ENCODE measurements at regions not wholly inside any gene's neighbourhood (a gene's known extent, or its start where the extent isn't known, plus 50 kb on each side); places are given as distances from the start of the nearest gene placed in this dataset.

DNA sequence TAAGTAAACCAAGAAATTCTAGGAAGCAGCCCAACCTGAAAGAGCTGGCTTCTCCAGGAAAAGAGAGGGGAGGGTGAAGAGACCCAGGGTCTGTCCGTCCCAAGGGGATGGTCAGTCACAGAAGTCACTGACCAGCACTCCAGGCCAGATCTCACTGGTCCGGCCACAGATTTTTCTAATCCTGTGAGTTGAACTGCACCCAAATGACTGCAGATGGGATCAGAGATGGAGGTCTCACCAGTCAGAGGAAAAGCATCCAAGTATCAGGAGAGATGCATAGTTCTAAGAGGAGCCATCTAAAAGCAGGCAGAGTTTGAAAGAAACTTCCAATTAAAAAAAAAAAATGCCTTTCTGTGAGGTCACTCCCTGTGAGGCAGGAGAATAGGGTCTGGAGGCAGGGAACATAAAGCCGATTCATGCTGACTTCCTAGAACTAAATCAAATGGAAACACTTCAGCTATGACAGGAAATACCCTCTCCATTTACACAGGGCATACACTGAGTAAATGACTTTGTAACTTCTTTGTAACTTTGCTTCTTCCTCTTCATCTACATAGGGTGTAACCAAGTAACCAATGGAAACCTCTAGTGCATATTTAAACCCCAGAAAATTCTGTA is 144.5 kb downstream of the CCDC34 start (continued):
- TF ChIP-seq, protein P1, sequence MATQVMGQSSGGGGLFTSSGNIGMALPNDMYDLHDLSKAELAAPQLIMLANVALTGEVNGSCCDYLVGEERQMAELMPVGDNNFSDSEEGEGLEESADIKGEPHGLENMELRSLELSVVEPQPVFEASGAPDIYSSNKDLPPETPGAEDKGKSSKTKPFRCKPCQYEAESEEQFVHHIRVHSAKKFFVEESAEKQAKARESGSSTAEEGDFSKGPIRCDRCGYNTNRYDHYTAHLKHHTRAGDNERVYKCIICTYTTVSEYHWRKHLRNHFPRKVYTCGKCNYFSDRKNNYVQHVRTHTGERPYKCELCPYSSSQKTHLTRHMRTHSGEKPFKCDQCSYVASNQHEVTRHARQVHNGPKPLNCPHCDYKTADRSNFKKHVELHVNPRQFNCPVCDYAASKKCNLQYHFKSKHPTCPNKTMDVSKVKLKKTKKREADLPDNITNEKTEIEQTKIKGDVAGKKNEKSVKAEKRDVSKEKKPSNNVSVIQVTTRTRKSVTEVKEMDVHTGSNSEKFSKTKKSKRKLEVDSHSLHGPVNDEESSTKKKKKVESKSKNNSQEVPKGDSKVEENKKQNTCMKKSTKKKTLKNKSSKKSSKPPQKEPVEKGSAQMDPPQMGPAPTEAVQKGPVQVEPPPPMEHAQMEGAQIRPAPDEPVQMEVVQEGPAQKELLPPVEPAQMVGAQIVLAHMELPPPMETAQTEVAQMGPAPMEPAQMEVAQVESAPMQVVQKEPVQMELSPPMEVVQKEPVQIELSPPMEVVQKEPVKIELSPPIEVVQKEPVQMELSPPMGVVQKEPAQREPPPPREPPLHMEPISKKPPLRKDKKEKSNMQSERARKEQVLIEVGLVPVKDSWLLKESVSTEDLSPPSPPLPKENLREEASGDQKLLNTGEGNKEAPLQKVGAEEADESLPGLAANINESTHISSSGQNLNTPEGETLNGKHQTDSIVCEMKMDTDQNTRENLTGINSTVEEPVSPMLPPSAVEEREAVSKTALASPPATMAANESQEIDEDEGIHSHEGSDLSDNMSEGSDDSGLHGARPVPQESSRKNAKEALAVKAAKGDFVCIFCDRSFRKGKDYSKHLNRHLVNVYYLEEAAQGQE (IDR thresholded peaks at IDR 0.05), result no peak
- TF ChIP-seq, protein P2, sequence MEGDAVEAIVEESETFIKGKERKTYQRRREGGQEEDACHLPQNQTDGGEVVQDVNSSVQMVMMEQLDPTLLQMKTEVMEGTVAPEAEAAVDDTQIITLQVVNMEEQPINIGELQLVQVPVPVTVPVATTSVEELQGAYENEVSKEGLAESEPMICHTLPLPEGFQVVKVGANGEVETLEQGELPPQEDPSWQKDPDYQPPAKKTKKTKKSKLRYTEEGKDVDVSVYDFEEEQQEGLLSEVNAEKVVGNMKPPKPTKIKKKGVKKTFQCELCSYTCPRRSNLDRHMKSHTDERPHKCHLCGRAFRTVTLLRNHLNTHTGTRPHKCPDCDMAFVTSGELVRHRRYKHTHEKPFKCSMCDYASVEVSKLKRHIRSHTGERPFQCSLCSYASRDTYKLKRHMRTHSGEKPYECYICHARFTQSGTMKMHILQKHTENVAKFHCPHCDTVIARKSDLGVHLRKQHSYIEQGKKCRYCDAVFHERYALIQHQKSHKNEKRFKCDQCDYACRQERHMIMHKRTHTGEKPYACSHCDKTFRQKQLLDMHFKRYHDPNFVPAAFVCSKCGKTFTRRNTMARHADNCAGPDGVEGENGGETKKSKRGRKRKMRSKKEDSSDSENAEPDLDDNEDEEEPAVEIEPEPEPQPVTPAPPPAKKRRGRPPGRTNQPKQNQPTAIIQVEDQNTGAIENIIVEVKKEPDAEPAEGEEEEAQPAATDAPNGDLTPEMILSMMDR (IDR thresholded peaks at IDR 0.05; ENCODE audit: low read depth, low read length, missing input control), result no peak
- TF ChIP-seq JUND (IDR thresholded peaks at IDR 0.05), result no peak

DNA sequence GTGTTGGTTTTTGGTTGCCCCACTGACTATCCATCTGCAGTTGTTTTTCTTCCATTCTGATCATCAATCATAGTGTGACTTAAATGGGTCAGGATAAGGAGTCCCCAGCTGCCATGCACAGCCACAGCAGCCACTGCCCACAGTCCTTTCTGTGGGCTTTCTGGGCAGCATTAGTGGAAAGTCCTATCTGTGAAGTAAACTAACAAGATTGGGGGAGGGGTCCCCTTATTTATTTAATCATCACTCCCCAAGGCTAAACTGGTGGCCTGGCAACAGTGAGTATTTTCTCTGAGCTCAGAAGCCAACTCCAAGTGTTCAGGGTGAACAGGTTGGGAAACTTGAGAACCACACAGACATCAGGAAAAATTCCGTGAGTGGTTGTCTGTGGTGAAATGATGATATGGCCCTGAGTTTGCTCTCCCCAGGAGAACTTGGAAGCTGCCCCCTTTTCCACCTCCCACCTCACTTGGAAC is 145.0 kb downstream of the CCDC34 start:
- no peak for DNase-seq (ENCODE audit: low spot score)
- no peaks in the 10 kb centered on the region for H3K36me3 ChIP-seq (ENCODE audit: control insufficient read depth in 4 of 4, insufficient read depth in 3 of 4, low read depth in 1 of 4, low read length in 3 of 4)
- no peak overlapping the region for H3K4me3 ChIP-seq (ENCODE audit: low read depth in 1 of 3, low read length in 3 of 3)
- H3K9ac ChIP-seq (ENCODE audit: low read depth in 1 of 2, low read length in 2 of 2), result no peak overlapping the region
- H3K9me3 ChIP-seq (ENCODE audit: control insufficient read depth in 4 of 4, low read length in 3 of 4), result no peaks in the 10 kb centered on the region
- H3K27me3 ChIP-seq (ENCODE audit: control insufficient read depth in 4 of 4, insufficient read depth in 4 of 4, low read length in 3 of 4), result no peaks in the 10 kb centered on the region
- WGBS, result 96% methylated on average over 1 of the region's 1 CpG
- H3K27ac ChIP-seq (ENCODE audit: low read depth in 1 of 2, low read length in 2 of 2), result no peak overlapping the region
- TF ChIP-seq RXRA (IDR thresholded peaks at IDR 0.05), result no peak
- TF ChIP-seq HNF4A (conservative IDR thresholded peaks at IDR 0.05), result no peak
- TF ChIP-seq TAF1 (conservative IDR thresholded peaks at IDR 0.05), result no peak
- no peak for TF ChIP-seq RAD21 (IDR thresholded peaks at IDR 0.05)
- TF ChIP-seq FOXA2 (IDR thresholded peaks at IDR 0.05), result no peak
- peaks cover 0 to 3% (median 0%) of the 10 kb centered on the region in 4 donors for H3K4me1 ChIP-seq (ENCODE audit: control insufficient read depth in 4 of 4, insufficient read depth in 4 of 4, low read length in 3 of 4)

DNA sequence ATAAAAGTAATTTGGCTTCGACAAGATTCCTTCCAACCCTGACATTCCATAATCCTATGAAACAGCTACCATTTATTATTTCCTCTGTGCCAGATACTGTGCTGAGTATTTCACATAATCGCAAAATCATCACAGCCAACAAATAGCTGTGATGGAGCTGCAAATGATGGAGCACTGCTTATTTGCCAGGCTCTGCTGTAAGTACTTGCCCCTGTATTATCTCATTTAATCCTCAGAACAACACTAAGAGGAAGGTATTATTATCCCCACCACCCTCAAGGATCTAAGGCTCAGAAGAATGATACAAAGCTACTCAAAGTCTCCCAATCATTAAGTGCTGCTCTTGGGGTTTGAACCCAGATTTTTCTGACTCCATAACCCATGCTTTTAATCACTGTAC is 145.5 kb downstream of the CCDC34 start:
- no peaks in the 10 kb centered on the region for H3K27me3 ChIP-seq (ENCODE audit: control insufficient read depth in 4 of 4, insufficient read depth in 4 of 4, low read length in 3 of 4)
- H3K27ac ChIP-seq (ENCODE audit: low read depth in 1 of 2, low read length in 2 of 2), result no peak overlapping the region
- H3K36me3 ChIP-seq (ENCODE audit: control insufficient read depth in 4 of 4, insufficient read depth in 3 of 4, low read depth in 1 of 4, low read length in 3 of 4), result no peaks in the 10 kb centered on the region
- H3K9me3 ChIP-seq (ENCODE audit: control insufficient read depth in 4 of 4, low read length in 3 of 4), result no peaks in the 10 kb centered on the region
- no peak for TF ChIP-seq YY1 (IDR thresholded peaks at IDR 0.05)
- no peak for TF ChIP-seq SP1 (IDR thresholded peaks at IDR 0.05)
- TF ChIP-seq RXRA (IDR thresholded peaks at IDR 0.05), result no peak
- TF ChIP-seq EGR1 (IDR thresholded peaks at IDR 0.05; ENCODE audit: low read depth in 2 of 2), result no peak
- TF ChIP-seq, protein P3, sequence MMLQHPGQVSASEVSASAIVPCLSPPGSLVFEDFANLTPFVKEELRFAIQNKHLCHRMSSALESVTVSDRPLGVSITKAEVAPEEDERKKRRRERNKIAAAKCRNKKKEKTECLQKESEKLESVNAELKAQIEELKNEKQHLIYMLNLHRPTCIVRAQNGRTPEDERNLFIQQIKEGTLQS (IDR thresholded peaks at IDR 0.05), result no peak
- no peak for TF ChIP-seq GABPA (IDR thresholded peaks at IDR 0.05 in 1 of 2, conservative IDR thresholded peaks at IDR 0.05 in 1 of 2)
- TF ChIP-seq JUND (IDR thresholded peaks at IDR 0.05), result no peak
- no peak for TF ChIP-seq FOXA1 (IDR thresholded peaks at IDR 0.05)
- TF ChIP-seq, protein P4, sequence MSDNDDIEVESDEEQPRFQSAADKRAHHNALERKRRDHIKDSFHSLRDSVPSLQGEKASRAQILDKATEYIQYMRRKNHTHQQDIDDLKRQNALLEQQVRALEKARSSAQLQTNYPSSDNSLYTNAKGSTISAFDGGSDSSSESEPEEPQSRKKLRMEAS (IDR thresholded peaks at IDR 0.05), result no peak
- no peak for TF ChIP-seq HNF4A (conservative IDR thresholded peaks at IDR 0.05)
- TF ChIP-seq, protein P1 (IDR thresholded peaks at IDR 0.05), result no peak
- TF ChIP-seq FOXA2 (IDR thresholded peaks at IDR 0.05), result no peak
- TF ChIP-seq NR2F2 (IDR thresholded peaks at IDR 0.05), result no peak
- TF ChIP-seq, protein P2 (IDR thresholded peaks at IDR 0.05; ENCODE audit: low read depth, low read length, missing input control), result no peak
- H3K4me1 ChIP-seq (ENCODE audit: control insufficient read depth in 4 of 4, insufficient read depth in 4 of 4, low read length in 3 of 4), result peaks cover 0 to 3% (median 0%) of the 10 kb centered on the region in 4 donors
- no peak for DNase-seq (ENCODE audit: low spot score)
- no peak overlapping the region for H3K9ac ChIP-seq (ENCODE audit: low read depth in 1 of 2, low read length in 2 of 2)
- 95% methylated on average over 2 of the region's 2 CpGs for WGBS
- H3K4me3 ChIP-seq (ENCODE audit: low read depth in 1 of 3, low read length in 3 of 3), result no peak overlapping the region
